ENCODE measurements at regions not wholly inside any gene's neighbourhood (a gene's known extent, or its start where the extent isn't known, plus 50 kb on each side); places are given as distances from the start of the nearest gene placed in this dataset.
"Not testable (repeated sequence)": the region's sequence is repeated elsewhere in the genome, so short reads cannot be mapped to it uniquely, and the experiment has no call there.

DNA sequence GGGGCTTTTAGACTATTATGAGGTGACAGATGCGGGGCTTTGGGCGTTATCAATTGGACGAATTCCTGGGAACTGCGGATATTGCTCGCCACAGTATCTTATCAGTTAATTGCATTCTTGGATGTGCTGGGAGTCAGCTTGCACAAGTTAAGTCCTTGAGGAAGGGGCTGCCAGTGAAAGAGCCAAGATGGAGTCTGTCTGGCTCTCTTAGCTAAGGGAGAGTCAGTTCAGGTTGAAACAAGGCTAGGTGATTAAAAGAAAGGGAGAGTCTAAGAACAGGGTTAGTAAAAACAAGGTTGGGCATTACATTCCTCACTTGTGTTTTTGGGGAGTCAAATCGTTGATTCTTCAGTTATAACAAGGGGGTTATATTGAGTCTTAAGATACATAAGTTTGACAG lies 162.5 kb upstream of the CCZ1B start:
- not testable (repeated sequence) for DNase-seq (ENCODE audit: extremely low read depth, low read depth, low spot score)

DNA sequence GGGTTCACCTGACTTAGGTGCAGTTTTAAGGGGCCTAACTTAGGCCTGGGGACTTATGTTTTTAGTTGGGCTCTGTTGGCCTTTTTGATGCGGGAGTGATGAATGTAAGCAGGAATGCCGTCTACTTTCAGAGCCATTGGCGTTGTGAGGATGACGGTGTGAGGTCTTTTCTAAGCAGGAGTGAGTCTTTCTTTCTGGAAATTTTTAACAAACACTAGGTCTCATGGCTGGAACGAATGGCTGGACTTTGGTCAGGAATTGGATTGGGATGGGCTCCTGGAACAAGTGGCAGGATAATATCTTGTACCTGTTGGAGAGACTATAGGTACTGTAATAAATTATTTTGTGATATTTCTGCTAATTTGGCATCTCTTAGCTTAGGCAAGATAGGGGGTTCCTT lies 163.9 kb upstream of the CCZ1B start:
- DNase-seq (ENCODE audit: extremely low read depth, low read depth, low spot score), result not testable (repeated sequence)

DNA sequence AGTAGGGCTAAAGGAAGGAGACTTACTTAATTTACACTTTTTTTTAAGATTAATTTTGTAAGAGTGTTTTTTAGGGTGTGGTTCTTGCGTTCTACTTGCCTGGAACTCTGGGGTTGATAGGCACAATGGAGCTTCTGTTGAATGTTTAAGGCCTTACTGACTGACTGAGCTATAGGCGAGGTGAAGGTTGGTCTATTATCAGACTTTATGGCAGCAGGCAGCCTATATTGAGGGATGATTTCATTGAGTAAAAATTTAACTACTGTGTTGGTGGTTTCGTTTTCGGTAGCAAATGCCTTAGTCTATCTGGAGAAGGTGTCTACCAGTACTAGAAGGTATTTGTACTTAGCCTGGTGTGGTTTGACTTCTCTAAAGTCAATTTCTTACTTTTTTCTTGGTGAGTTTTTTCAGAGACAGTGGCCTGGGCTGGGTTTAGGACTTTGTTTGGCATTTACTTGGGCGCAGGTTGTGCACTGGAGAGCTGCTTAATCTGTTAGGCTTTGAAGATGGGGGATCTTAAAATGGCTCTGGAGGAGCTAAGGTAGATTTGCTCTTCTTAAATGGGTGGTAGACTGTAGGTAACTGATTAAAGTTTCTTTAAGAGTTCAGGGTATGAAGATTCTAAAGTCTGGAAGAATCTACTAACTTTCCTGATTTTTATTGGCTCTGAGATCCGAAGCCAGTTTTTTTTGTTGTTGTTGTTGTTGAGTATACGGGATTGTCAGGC lies 164.5 kb upstream of the CCZ1B start:
- DNase-seq (ENCODE audit: extremely low read depth, low read depth, low spot score), result not testable (repeated sequence)

DNA sequence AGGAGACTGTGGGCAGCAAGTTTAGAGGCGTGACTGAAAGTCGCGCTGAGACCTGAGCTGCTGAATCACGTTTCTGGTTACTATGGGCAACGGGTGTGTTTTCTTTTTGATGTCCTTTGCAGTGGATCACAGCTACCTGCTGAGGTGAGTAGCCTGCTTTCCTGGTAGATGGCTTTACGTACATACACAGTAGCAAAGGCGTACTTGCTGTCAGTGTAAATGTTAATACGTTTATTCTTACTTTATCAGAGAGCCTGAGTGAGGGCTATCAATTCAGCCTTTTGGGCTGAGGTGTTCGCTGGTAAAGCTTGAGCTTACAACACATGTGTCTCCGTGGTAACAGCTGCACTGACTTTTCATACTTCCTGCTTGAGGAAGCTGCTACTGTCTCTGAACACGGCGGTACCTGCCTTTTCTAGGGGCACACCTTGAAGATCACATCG lies 165.1 kb upstream of the CCZ1B start:
- not testable (repeated sequence) for DNase-seq (ENCODE audit: extremely low read depth, low read depth, low spot score)

DNA sequence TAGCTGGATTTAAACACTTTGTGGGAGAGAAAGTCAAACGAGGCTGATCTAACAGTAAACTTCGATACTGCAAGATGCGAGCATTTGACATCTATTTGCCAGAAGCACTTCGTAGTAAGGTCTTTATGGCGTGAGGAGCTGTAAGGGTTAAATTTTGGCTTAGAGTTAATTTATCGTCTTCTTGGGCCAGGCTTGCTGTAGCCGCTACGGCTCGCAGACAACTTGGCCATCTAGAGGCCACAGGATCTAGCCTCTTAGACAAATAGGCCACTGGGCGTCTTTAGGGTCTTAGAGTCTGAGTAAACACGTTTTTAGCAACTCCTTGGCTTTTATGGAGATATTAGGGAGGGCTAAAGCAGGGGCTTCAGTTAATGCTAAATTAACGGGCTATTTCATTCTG lies 165.6 kb upstream of the CCZ1B start:
- DNase-seq (ENCODE audit: extremely low read depth, low read depth, low spot score), result not testable (repeated sequence)

DNA sequence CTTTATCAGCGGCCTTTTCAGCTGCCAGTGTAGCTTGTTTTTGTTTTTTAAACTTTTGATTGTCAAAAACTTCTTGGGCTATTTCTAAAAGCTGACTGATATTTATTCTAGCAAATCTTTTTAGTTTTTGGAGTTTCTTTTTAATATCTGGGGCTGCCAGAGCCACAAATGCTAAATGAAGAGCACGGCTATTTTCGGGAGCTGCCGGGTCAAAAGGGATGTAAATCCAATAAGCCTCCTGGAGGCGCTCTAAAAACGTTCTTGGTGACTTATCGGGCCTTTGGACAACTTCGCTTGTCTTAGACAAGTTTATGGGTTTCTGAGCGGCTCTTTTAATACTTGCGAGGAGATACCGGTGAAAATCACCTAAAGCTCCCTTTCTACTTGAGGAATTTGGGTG lies 166.1 kb upstream of the CCZ1B start:
- DNase-seq (ENCODE audit: extremely low read depth, low read depth, low spot score), result not testable (repeated sequence)

DNA sequence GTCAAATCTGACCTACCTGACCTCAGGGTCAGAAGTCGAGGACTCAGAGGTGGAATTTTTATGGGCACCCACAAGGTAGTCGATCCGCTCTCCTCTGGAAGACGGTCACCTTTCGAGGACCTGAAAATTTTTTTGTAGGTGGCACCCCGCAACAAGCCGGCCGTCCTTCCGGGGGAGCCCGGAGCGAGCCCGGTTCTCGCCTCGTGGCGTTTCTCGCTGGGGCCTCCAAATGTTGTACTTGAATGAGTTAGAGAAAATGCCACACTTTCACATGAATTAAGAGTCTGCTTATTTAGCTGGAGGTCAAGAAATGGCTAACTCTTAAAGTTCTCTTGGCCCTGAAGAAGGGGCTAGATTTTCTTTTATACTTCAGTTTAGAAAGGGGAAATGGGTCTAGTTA lies 169.0 kb upstream of the CCZ1B start:
- DNase-seq (ENCODE audit: extremely low read depth, low read depth, low spot score), result not testable (repeated sequence)

DNA sequence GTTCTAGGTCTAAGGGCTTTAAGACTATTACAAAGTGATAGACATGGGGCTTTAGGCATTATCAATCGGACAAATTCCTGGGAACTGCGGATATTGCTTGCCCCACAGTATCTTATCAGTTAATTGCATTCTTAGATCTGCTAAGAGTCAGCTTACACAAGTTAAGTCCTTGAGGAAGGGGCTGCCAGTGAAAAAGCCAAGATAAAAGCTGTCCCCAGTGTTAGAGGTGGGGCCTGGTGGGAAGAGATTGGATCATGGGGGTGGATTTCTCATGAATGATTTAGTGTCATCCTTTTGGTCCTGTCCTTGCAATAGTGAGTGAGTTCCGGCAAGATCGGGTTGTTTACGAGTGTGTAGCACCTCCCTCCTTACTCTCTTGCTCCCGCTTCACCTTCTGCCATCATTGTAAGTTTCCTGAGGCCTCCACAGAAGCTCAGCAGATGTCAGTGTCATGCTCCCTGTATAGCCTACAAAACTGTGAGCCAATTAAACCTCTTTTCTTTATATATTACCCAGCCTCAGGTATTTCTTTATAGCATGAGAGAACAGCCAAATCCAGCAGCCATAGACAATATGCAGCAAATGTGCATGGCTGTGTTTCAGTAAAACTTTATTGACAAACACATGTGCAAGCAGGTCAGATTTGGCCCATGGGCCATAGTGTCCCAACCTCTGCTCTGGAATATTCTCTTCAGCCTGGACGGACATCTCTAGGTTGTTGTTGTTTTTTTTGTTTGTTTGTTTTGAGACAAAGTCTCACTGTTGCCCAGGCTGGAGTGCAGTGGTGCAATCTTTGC lies 169.6 kb upstream of the CCZ1B start:
- not testable (repeated sequence) for DNase-seq (ENCODE audit: extremely low read depth, low read depth, low spot score)

DNA sequence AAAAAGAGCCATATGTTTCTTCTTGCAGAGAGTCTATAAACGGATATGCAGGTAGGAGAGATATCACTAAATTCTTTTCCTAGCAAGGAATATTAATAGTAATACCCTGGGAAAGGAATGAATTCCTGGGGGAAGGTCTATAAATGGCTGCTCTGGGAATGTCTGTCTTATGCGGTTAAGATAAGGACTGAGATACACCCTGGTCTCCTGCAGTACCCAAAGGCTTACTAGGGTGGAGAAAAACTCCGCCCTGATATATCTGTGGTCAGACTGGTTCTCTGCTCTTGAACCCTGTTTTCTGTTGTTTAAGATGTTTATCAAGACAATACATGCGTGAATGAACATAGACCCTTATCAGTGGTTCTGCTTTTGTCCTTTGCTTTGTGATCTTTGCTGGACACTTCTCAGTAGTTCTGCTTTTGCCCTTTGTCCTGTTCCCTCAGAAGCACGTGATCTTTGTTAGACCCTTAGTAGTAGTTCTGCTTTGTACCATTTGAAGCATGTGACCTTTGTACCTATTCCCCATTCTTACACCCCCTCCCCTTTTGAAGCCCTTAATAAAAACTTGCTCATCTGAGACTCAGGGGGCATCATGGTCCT lies 173.1 kb upstream of the CCZ1B start:
- not testable (repeated sequence) for DNase-seq (ENCODE audit: extremely low read depth, low read depth, low spot score)

DNA sequence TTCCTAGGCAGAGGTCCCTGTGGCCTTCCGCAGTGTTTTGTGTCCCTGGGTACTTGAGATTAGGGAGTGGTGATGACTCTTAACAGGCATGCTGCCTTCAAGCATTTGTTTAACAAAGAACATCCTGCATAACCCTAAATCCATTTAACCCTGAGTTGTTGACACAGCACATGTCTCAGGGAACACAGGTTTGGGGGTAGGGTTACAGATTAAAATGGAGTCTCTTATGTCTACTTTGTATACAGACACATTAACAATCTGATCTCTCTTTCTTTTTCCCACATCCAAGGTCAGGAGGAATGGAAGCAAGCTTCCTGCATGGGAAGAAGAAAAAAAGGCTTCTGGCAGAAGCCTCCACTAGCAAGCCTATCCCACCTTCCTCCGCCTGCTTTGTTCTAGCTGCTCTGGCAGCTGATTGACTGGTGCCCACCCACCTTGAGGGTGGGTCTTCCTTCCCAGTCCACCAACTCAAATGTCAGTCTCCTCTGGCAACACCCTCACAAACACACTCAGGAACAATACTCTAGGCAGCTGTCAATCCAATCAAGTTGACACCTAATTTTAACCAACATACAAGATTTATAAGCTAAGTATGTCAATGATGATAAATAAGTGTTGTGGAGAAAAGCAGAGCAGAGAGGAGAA lies 176.5 kb upstream of the CCZ1B start:
- DNase-seq (ENCODE audit: extremely low read depth, low read depth, low spot score), result no peak

DNA sequence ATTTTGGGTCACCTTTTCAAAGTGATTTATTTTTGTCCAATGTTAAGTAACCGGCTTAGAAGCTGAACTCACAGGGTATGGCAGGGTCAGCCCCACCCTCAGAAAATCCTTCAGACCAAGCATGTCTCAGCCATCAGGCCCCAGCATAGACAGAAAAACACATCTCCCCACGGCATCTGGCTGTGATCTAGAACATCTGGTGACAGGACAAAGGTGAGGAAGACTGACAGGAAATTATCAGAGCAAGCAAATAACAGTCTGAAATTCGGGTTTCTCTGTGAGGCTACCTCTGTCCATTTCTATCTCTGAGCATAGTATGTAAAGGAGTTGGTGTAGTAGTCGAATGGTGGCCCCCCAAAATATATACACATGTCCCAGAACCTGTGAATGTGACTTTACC lies 177.0 kb upstream of the C1GALT1 start:
- no peak for DNase-seq (ENCODE audit: extremely low read depth, low read depth, low spot score)

DNA sequence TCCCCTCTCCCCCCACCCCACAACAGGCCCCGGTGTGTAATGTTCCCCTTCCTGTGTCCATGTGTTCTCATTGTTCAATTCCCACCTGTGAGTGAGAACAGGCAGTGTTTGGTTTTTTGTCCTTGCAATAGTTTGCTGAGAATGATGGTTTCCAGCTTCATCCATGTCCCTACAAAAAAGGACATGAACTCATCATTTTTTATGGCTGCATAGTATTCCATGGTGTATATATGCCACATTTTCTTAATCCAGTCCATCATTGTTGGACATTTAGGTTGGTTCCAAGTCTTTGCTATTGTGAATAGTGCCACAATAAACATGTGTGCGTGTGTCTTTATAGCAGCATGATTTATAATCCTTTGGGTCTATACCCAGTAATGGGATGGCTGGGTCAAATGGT lies 176.4 kb upstream of the C1GALT1 start:
- not testable (repeated sequence) for DNase-seq (ENCODE audit: extremely low read depth, low read depth, low spot score)

DNA sequence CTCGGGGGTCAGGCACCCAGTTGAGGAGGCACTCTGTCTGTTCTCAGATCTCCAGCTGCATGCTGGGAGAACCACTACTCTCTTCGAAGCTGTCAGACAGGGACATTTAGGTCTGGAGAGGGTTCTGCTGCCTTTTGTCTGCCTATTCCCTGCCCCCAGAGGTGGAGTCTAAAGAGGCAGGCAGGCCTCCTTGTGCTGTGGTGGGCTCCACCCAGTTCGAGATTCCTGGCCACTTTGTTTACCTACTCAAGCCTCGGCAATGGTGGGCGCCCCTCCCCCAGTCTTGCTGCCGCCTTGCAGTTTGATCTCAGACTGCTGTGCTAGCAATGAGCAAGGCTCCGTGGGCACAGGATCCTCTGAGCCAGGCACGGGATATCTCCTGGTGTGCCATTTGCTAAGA lies 171.1 kb upstream of the C1GALT1 start:
- not testable (repeated sequence) for DNase-seq (ENCODE audit: extremely low read depth, low read depth, low spot score)

DNA sequence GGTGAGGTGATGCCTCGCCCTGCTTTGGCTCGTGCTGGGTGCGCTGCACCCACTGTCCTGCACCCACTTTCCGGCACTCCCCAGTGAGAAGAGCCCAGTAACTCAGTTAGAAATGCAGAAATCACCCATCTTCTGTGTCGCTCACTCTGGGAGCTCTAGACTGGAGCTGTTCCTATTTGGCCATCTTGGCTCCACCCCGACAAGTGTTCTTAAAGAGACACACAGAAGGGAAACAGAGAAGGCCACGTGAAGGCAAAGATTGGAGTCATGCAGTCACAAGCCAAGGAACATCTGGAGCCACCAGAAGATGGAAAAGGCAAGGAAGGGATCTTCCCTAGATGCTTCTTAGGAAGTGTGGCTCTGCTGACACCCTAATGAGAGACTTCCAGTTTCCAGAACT lies 170.6 kb upstream of the C1GALT1 start:
- not testable (repeated sequence) for DNase-seq (ENCODE audit: extremely low read depth, low read depth, low spot score)

DNA sequence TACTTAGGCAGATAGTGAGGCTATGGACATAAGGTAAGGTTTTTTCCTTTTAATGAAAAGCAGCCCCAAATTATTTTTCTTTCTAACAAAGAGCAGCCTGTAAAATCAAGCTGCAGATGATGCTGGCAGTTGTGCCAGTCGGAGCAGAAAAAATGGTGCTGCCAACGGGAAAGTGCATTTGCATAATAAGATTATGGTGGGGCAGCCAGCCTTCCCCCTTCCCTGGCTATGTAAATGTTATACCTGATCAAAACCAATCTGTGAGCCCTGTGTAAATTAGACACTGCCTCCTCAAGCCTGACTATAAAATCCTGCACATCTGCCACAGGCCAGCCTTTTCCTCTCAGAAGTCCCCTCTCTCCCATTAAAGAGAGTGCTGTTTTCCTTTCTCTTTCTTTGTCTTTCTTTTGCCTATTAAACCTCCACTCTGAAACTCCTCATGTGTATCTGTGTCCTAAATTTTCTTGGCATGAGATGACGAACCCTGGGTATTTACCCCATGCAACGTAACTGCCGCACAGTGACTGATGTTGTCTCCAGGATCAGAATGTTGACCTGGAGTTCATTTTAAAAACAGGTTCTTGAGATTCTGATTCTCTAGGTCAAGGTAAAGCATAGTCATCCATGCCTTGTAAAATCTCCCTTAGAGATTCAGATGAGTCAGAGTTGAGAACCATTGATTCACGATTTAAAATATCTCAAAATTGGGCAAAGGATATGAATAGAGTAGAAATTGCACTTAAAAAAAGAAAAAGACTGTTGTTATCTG lies 167.3 kb upstream of the C1GALT1 start:
- DNase-seq (ENCODE audit: extremely low read depth, low read depth, low spot score), result no peak

DNA sequence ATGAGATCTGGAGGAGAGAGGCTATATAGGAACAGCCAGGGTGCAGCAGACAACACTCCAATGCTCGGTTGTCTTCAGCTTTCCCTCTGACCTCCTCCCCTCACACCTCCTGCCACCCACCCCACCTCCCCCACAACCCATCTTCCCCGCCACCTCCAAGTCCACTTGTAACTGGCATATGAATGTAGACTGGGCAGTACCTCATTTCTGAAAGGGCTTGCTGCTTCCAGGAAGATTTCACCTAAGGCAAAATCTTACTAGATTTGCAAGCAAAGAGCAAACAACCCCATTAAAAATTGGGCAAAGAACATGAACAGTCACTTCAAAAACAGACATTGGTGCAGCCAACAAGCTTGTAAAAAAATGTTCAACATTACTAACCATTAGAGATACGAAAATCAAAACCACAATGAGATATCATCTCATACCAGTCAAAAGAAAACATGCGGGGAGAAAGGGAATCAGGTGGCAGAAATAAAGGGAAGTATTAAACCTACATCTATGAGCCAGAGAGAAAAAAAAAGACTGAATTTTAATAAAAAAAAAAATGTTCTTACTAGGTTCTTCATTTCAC lies 164.6 kb upstream of the C1GALT1 start:
- DNase-seq (ENCODE audit: extremely low read depth, low read depth, low spot score), result no peak

DNA sequence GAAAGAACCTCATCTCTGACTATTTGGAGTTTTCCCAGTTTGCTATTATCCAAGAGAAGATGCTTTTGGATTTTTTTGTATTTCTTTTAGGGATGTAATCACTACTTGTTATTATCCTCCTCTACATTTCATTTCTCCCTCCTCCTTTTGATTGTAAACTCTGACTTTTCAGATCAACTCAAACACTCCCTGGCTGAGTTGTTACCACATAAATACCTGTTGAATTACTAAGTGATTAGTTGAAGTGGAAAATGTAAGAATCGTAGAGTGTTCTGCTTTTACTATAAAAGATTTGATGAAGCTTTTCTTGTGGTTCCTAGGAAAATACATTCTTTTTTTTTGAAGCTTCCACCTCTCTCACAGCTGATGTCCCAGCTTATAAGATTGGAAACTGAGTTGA lies 164.1 kb upstream of the C1GALT1 start:
- DNase-seq (ENCODE audit: extremely low read depth, low read depth, low spot score), result no peak

DNA sequence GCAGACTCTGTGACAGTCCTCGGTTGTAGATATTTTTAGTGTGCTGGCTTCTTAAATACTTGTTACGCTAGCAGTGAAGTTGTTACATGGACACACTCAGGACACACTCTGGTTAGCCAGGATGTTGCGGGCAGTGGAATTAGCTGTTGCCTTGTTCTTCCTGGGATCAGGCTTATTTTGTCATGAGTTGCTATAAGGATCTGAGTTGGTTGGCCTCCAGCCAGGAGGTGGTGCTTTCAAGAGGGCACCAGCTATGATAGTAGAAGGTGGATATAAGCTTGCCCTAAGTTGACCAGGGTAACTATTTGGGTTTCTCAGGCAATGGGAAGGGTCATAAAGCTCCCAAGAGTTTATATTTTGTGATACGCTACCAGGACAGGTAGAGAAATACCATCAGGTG lies 150.1 kb upstream of the C1GALT1 start:
- no peak for DNase-seq (ENCODE audit: extremely low read depth, low read depth, low spot score)

DNA sequence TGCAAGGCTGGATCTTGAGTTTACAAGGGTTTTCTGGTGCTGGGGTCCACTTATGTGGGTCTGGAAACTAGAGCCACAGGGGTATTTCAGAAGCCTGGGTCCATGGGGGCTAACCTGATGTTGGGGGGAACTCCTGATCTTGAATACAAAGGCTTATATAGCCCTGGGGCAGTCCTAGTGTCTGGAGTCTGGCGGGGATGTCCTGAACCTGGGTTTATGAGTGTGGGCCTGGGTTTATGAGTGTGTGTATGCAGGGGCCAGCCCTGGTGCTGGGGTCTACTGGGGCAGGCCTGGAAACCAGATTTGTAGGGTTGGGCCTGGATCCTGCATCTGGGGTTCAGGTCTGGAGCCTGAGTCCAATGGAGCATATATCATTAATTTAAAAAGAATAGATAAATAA lies 146.5 kb upstream of the C1GALT1 start:
- no peak for DNase-seq (ENCODE audit: extremely low read depth, low read depth, low spot score)

DNA sequence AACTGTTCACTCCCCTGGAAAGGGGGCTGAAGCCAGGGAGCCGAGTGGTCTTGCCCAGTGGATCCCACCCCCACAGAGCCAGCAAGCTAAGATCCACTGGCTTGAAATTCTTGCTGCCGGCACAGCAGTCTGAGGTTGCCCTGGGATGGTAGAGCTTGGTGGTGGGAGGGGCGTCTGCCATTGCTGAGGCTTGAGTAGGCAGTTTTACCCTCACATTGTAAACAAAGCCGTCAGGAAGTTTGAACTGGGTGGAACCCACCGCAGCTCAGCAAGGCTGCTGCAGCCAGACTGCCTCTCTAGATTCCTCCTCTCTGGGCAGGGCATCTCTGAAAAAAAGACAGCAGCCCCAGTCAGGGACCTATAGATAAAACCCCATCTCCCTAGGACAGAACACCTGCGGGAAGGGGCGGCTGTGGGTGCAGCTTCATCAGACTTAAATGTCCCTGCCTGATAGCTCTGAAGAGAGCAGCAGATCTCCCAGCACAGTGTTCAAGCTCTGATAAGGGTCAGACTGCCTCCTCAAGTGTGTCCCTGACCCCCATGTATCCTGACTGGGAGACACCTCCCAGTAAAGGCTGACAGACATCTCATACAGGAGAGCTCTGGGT lies 140.0 kb upstream of the C1GALT1 start:
- not testable (repeated sequence) for DNase-seq (ENCODE audit: extremely low read depth, low read depth, low spot score)
